ENCODE measurements at regions not wholly inside any gene's neighbourhood (a gene's known extent, or its start where the extent isn't known, plus 50 kb on each side); places are given as distances from the start of the nearest gene placed in this dataset.

- H3K4me3 ChIP-seq (ENCODE audit: insufficient read depth, low read length, poor library complexity, severe bottlenecking): no peak overlapping the region
- no peak overlapping the region for H2AFZ ChIP-seq (ENCODE audit: low read depth, low read length, severe bottlenecking)
- no peaks in the 10 kb centered on the region for H3K36me3 ChIP-seq (ENCODE audit: low read length)
- no peaks in the 10 kb centered on the region for H3K27me3 ChIP-seq (ENCODE audit: low read length)
- H3K4me2 ChIP-seq (ENCODE audit: low read depth, low read length, poor library complexity, severe bottlenecking): no peak overlapping the region
- no peak overlapping the region for H3K9ac ChIP-seq (ENCODE audit: low read length)
- H3K27ac ChIP-seq (ENCODE audit: low read depth, low read length): no peak overlapping the region
- no peaks in the 10 kb centered on the region for H3K79me2 ChIP-seq (ENCODE audit: insufficient read depth, low read length)
- no peaks in the 10 kb centered on the region for H3F3A ChIP-seq (ENCODE audit: insufficient read depth)
- no peaks in the 10 kb centered on the region for H4K20me1 ChIP-seq (ENCODE audit: low read depth, low read length)
- no peaks in the 10 kb centered on the region for H3K9me2 ChIP-seq (replicated peaks; ENCODE audit: insufficient read depth, low read length)
- TF ChIP-seq EZH2phosphoT487 (conservative IDR thresholded peaks at IDR 0.05; ENCODE audit: low read length): no peak
- no peak for TF ChIP-seq CTCF (IDR thresholded peaks at IDR 0.05; ENCODE audit: insufficient read depth, low read length, poor library complexity, severe bottlenecking)
- no peaks in the 10 kb centered on the region; the same call in 1 of the 2 replicates for H3K9me3 ChIP-seq (ENCODE audit: insufficient read depth, low read length)
These were observed 257.8 kb downstream of the ETV1 start for GRCh38 chr7:13731643-13732042.

- no peaks in the 10 kb centered on the region for H3K9me2 ChIP-seq (replicated peaks; ENCODE audit: insufficient read depth, low read length)
- no peak overlapping the region for H3K9ac ChIP-seq (ENCODE audit: low read length)
- H2AFZ ChIP-seq (ENCODE audit: low read depth, low read length, severe bottlenecking): no peak overlapping the region
- no peaks in the 10 kb centered on the region for H3K27me3 ChIP-seq (ENCODE audit: low read length)
- H3K4me2 ChIP-seq (ENCODE audit: low read depth, low read length, poor library complexity, severe bottlenecking): no peak overlapping the region
- H4K20me1 ChIP-seq (ENCODE audit: low read depth, low read length): no peaks in the 10 kb centered on the region
- H3F3A ChIP-seq (ENCODE audit: insufficient read depth): no peaks in the 10 kb centered on the region
- H3K79me2 ChIP-seq (ENCODE audit: insufficient read depth, low read length): no peaks in the 10 kb centered on the region
- no peak overlapping the region for H3K4me3 ChIP-seq (ENCODE audit: insufficient read depth, low read length, poor library complexity, severe bottlenecking)
- TF ChIP-seq CTCF (IDR thresholded peaks at IDR 0.05; ENCODE audit: insufficient read depth, low read length, poor library complexity, severe bottlenecking) (no peak), EZH2phosphoT487 (conservative IDR thresholded peaks at IDR 0.05; ENCODE audit: low read length) (no peak)
- H3K36me3 ChIP-seq (ENCODE audit: low read length): no peaks in the 10 kb centered on the region
- H3K27ac ChIP-seq (ENCODE audit: low read depth, low read length): no peak overlapping the region
- 0 out of 2 replicates have a peak, but pooled peaks cover 7% of the 10 kb centered on the region for H3K9me3 ChIP-seq (ENCODE audit: insufficient read depth, low read length)
These were observed 251.9 kb downstream of the ETV1 start for GRCh38 chr7:13737563-13737962.

- Histone ChIP-seq H3K4me2 (ENCODE audit: low read depth, low read length, poor library complexity, severe bottlenecking) (no peak overlapping the region), H4K20me1 (ENCODE audit: low read depth, low read length) (no peaks in the 10 kb centered on the region), H3K9me3 (ENCODE audit: insufficient read depth, low read length) (0 out of 2 replicates have a peak, but pooled peaks cover 4% of the 10 kb centered on the region), H3K4me3 (ENCODE audit: insufficient read depth, low read length, poor library complexity, severe bottlenecking) (no peak overlapping the region), H2AFZ (ENCODE audit: low read depth, low read length, severe bottlenecking) (peak overlapping the region; percentile 13), H3K9ac (ENCODE audit: low read length) (no peak overlapping the region), H3F3A (ENCODE audit: insufficient read depth) (no peaks in the 10 kb centered on the region), H3K79me2 (ENCODE audit: insufficient read depth, low read length) (no peaks in the 10 kb centered on the region), H3K9me2 (replicated peaks; ENCODE audit: insufficient read depth, low read length) (no peaks in the 10 kb centered on the region), H3K27ac (ENCODE audit: low read depth, low read length) (no peak overlapping the region), H3K36me3 (ENCODE audit: low read length) (no peaks in the 10 kb centered on the region), H3K27me3 (ENCODE audit: low read length) (no peaks in the 10 kb centered on the region)
- TF ChIP-seq CTCF (IDR thresholded peaks at IDR 0.05; ENCODE audit: insufficient read depth, low read length, poor library complexity, severe bottlenecking): no peak
- TF ChIP-seq EZH2phosphoT487 (conservative IDR thresholded peaks at IDR 0.05; ENCODE audit: low read length): no peak
These were observed 247.3 kb downstream of the ETV1 start for GRCh38 chr7:13742126-13742525.

All from SU-DHL-6 (cell line).